Stomach smooth muscle (tissue), 2 donors: ENCODE measurements at regions not wholly inside any gene's neighbourhood (a gene's known extent, or its start where the extent isn't known, plus 50 kb on each side); places are given as distances from the start of the nearest gene placed in this dataset.
"Not testable (repeated sequence)": the region's sequence is repeated elsewhere in the genome, so short reads cannot be mapped to it uniquely, and the experiment has no call there.

Source experiments
- H3K27ac ChIP-seq: one replicate; pipeline ENCODE4 v1.7.0; 2013; ENCODE audit warnings: mild to moderate bottlenecking, low read length, inconsistent platforms
- H3K27me3 ChIP-seq, 2 donors: one replicate each; pipeline ENCODE4 v1.7.0; 2013; ENCODE audit warnings: low read length in 2 of 2; ENCODE audit not compliant: insufficient read depth in 2 of 2, control insufficient read depth in 1 of 2
- H3K36me3 ChIP-seq, 2 donors: one replicate each; pipeline ENCODE4 v1.7.0; 2013; ENCODE audit warnings: low read length in 2 of 2; ENCODE audit not compliant: control insufficient read depth in 2 of 2, insufficient read depth in 2 of 2
- H3K4me1 ChIP-seq: one replicate; pipeline ENCODE4 v1.7.0; 2013; ENCODE audit warnings: low read length; ENCODE audit not compliant: control insufficient read depth, insufficient read depth
- H3K4me3 ChIP-seq, 2 donors: one replicate each; pipeline ENCODE4 v1.7.0; 2013; ENCODE audit warnings: low read length in 2 of 2
- H3K9ac ChIP-seq, 2 donors: one replicate each; pipeline ENCODE4 v1.7.0; 2013; ENCODE audit warnings: low read length in 2 of 2, mild to moderate bottlenecking in 1 of 2
- H3K9me3 ChIP-seq, 2 donors: one replicate each; pipeline ENCODE4 v1.7.0; 2013; ENCODE audit warnings: low read length in 2 of 2; ENCODE audit not compliant: control insufficient read depth in 2 of 2
- donor health status: healthy.
- donor health status: Pancreatic carcinoma.

GRCh38 chr5:51621156-51621555 is 237.9 kb downstream of the ISL1 start:
- Histone ChIP-seq H3K9me3 (no peaks in the 10 kb centered on the region), H3K36me3 (no peaks in the 10 kb centered on the region), H3K4me3 (no peak overlapping the region), H3K27ac (no peak overlapping the region), H3K4me1 (no peaks in the 10 kb centered on the region), H3K9ac (no peak overlapping the region), H3K27me3 (no peaks in the 10 kb centered on the region)

DNA sequence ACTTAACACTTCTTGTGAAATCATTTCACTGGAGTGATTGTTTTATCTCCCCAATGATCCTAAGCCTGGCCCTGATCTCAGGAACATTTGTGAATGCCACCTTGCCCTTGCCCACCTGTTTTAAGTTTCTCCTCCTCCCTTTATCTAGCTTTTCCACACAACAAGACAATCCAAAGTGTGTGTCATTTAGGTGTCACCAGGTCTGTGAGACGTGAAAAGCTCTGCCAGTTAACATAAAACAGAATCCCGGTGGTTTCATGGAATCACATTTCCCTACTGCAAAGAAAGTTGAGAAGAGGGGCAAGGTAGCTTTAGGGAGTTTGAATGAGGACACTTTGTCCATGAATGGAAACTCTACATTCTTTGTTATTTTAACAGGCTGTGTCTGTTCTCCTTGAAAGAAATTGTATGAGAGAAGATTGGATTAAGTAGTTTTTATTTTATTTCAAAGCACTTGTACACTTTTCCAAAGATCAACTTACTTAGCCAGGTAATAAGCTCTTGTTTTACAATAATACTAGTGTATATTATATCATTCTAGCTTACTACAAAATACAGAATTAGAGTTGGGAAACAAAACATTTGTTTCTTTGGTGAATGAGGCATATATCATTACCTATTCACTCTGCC is 239.0 kb downstream of the ISL1 start:
- Histone ChIP-seq H3K9me3 (no peaks in the 10 kb centered on the region), H3K36me3 (no peaks in the 10 kb centered on the region), H3K4me1 (no peaks in the 10 kb centered on the region), H3K9ac (no peak overlapping the region), H3K4me3 (no peak overlapping the region), H3K27me3 (no peaks in the 10 kb centered on the region), H3K27ac (no peak overlapping the region)

DNA sequence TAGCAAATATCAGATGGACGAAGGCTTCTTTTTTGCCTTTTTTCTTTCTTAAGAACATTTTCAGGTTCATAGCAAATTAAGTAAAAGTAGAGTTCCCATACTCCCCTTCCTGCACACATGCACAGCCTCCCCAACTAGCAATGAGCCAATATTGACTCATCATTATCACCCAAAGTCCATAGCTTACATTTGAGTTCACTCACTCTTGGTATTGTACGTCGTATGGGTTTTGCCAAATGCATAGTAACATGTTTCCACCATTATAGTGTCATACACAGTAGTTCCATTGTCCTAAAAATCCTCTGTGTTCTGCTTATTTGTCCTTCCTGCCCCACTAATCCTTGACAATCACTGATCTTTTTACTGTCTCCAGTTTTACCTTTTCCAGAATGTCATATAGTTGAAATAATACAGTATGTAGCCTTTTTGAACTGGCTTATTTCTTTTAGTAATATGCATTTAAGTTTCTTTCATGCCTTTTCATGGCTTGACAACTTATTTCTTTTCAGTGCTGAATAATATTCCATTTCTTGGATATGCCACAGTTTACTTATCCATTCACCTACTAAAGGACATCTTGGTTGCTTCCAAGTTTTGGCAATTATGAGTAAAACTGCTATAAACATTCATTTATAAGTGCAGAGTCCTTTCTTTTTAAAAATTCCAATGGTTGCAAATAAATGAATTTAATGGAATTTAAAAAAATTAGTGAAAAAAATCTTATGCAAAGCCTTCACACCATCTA is 242.1 kb downstream of the ISL1 start:
- H3K27ac ChIP-seq: no peak overlapping the region
- no peak overlapping the region for H3K9ac ChIP-seq

DNA sequence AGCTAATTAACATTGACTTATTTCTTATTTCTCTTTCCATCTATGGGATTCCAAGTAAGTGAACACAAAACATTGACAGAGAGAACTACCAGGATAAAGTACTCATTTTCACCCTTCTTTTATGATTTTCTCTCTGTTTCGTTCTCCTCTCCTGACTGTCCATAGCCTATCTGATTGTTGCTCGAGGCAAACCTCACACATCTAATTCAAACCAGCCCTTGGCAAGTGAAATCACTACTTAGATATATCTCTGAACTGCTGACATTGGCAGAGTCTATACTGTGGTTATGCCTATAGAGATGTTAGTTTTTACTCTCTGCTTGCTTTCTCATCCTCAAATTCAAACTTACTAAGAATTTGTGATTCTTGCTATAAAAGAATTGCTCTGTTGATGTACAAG is 248.8 kb downstream of the ISL1 start:
- no peaks in the 10 kb centered on the region for H3K36me3 ChIP-seq
- no peaks in the 10 kb centered on the region for H3K4me1 ChIP-seq
- no peak overlapping the region for H3K4me3 ChIP-seq
- H3K9me3 ChIP-seq: no peaks in the 10 kb centered on the region
- H3K27me3 ChIP-seq: no peaks in the 10 kb centered on the region
- no peak overlapping the region for H3K27ac ChIP-seq
- H3K9ac ChIP-seq: no peak overlapping the region

More for the DNA sequence above, 242.1 kb downstream of the ISL1 start:
- no peaks in the 10 kb centered on the region for H3K9me3 ChIP-seq
- no peaks in the 10 kb centered on the region for H3K27me3 ChIP-seq
- no peaks in the 10 kb centered on the region for H3K4me1 ChIP-seq
- H3K36me3 ChIP-seq: no peaks in the 10 kb centered on the region
- no peak overlapping the region for H3K4me3 ChIP-seq

- Histone ChIP-seq H3K27ac (no peak overlapping the region), H3K9me3 (no peaks in the 10 kb centered on the region), H3K36me3 (no peaks in the 10 kb centered on the region), H3K27me3 (no peaks in the 10 kb centered on the region), H3K4me3 (no peak overlapping the region), H3K4me1 (no peaks in the 10 kb centered on the region), H3K9ac (no peak overlapping the region)
Measured at GRCh38 chr5:51632793-51633192, 249.5 kb downstream of the ISL1 start.

- not testable (repeated sequence) for H3K27me3 ChIP-seq, H3K4me1 ChIP-seq, H3K4me3 ChIP-seq, H3K36me3 ChIP-seq, H3K9me3 ChIP-seq, H3K9ac ChIP-seq, H3K27ac ChIP-seq
Measured at GRCh38 chr5:51636973-51637372, 253.7 kb downstream of the ISL1 start.

- Histone ChIP-seq H3K9ac (no peak overlapping the region), H3K9me3 (no peaks in the 10 kb centered on the region), H3K36me3 (no peaks in the 10 kb centered on the region), H3K4me3 (no peak overlapping the region), H3K27ac (no peak overlapping the region), H3K4me1 (no peaks in the 10 kb centered on the region), H3K27me3 (no peaks in the 10 kb centered on the region)
Measured at GRCh38 chr5:51644976-51645375, 261.7 kb downstream of the ISL1 start.

GRCh38 chr5:51646482-51646881 is 263.2 kb downstream of the ISL1 start:
- Histone ChIP-seq H3K4me3 (no peak overlapping the region), H3K9me3 (no peaks in the 10 kb centered on the region), H3K4me1 (no peaks in the 10 kb centered on the region), H3K9ac (no peak overlapping the region), H3K27me3 (no peaks in the 10 kb centered on the region), H3K27ac (no peak overlapping the region), H3K36me3 (no peaks in the 10 kb centered on the region)

- Histone ChIP-seq H3K9ac (no peak overlapping the region), H3K36me3 (no peaks in the 10 kb centered on the region), H3K27me3 (no peaks in the 10 kb centered on the region), H3K27ac (no peak overlapping the region), H3K4me1 (no peaks in the 10 kb centered on the region), H3K9me3 (no peaks in the 10 kb centered on the region), H3K4me3 (no peak overlapping the region)
Measured at GRCh38 chr5:51650824-51651223, 267.6 kb downstream of the ISL1 start.

DNA sequence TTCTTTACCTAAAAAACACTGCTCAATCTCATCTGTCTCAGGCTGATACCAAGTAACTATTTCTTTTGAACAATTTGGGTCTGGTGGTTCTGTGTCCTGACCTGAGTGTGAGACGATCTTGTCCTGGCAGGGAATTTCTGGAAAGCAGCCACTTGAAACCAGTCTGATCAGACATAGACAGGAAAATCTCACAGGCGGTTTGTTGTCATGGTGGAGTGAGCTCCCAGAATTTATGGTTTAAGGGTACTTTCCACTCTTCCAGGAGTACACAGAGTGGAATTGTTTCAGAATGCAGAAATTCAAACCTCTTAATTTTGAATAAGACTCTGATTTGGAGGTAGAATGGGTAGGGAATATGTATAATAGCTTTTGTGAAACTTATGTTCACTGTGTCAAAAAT is 268.2 kb downstream of the ISL1 start:
- no peaks in the 10 kb centered on the region for H3K9me3 ChIP-seq
- H3K27me3 ChIP-seq: no peaks in the 10 kb centered on the region
- no peak overlapping the region for H3K27ac ChIP-seq
- no peaks in the 10 kb centered on the region for H3K36me3 ChIP-seq
- H3K4me1 ChIP-seq: no peaks in the 10 kb centered on the region
- H3K9ac ChIP-seq: no peak overlapping the region
- no peak overlapping the region for H3K4me3 ChIP-seq

DNA sequence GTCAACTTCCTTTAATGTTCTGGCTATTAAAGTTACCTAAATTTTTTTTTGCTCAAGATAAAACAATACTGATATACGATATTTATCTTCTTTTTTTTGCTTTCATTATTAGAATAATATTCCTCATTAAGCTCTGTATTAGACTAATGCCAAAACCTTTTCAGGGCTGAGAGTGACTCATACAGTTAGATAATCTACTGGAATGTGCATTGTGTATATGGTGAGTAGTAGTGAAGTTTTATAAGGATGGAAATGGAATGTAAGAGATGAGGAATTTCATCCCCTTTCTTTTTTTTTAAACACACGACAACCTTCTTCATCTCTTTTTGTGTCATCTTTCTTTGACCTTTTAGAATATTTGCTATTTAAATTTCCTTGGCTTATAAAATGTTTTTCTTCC is 268.6 kb downstream of the ISL1 start:
- Histone ChIP-seq H3K4me3 (no peak overlapping the region), H3K9me3 (no peaks in the 10 kb centered on the region), H3K27ac (no peak overlapping the region), H3K27me3 (no peaks in the 10 kb centered on the region), H3K36me3 (no peaks in the 10 kb centered on the region), H3K4me1 (no peaks in the 10 kb centered on the region), H3K9ac (no peak overlapping the region)
